NCI-H2196 treated with DMSO at 0.1 percent for 48 hours (cell line): ENCODE measurements at regions not wholly inside any gene's neighbourhood (a gene's known extent, or its start where the extent isn't known, plus 50 kb on each side); places are given as distances from the start of the nearest gene placed in this dataset.

Source experiments
- DNase-seq: peaks from one replicate; lab custom pipeline; 2025; ENCODE audit not compliant: unreplicated experiment; lab: John Stamatoyannopoulos, UW

DNA sequence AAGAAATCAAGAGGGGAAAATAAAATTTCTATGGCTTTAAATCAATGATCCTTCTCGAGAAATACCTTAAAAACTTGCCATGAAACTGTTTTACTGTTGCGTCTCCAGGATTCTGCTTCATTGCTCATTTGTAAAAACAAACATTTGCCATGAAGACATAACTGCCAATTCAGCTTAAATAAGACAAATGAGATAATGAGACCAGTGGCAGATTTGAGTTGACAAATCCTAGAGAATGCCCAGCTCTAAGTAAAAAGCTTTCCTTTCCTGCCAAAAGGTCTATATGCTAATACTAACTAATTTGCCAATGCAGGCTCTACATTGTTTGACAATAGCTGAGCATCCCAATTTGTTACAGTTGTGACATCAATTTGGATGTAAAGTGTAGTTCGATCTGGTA is 400.5 kb upstream of the PCDH9 start:
- no peak for DNase-seq

DNA sequence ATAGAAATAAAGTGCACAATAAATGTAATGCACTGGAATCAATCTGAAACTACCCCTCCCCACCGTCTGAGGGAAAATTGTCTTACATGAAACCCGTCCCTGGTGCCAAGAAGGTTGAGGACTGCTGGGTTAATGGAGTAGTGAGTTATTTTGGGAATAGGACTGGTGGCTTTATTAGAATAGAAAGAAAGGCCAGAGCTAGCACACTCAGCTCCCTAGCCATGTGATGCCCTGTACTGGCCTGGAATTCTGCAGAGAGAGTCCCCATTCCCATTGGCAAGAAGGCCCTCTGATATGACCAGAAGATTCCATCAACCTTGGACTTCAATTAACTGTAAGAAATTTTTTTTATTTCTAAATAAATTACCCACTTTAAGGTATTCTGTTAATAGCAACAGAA is 393.5 kb upstream of the PCDH9 start:
- DNase-seq: no peak

DNA sequence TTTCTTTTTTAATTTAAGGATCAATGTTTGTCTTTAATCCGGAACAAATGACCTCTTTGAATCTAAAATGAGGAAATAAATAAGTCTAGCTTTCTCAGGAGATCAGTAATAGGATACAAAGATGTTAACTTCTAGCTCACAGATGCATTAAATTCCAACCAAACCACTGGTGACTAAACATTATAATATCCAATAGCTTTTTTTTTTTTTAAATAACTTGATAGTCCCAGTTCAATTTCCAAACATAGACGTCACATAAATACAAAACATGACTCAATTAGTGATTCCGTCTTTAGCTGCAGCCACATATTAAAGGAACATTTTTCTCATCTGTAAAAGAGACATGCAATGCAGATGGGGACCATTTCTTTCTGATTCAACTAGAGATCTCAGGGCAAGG is 390.5 kb upstream of the PCDH9 start:
- DNase-seq: no peak

DNA sequence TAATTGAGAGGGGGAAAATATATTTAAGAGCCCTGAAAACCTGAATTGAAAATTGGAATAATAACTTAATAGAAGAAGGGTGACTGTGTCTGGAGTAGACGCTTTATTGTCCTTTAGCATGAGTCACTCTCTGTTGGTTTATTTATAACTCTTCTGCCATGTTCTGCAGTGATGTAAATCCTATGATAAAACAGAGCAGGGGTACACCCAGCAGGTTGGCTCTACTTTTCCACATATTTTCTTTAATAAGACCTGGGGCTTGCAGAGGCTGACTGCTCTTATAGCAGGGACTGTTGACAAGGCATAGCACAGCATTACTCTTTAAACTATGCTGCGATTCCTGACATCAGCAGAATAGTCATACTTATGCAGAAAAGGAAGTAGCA is 389.9 kb upstream of the PCDH9 start:
- no peak for DNase-seq

DNA sequence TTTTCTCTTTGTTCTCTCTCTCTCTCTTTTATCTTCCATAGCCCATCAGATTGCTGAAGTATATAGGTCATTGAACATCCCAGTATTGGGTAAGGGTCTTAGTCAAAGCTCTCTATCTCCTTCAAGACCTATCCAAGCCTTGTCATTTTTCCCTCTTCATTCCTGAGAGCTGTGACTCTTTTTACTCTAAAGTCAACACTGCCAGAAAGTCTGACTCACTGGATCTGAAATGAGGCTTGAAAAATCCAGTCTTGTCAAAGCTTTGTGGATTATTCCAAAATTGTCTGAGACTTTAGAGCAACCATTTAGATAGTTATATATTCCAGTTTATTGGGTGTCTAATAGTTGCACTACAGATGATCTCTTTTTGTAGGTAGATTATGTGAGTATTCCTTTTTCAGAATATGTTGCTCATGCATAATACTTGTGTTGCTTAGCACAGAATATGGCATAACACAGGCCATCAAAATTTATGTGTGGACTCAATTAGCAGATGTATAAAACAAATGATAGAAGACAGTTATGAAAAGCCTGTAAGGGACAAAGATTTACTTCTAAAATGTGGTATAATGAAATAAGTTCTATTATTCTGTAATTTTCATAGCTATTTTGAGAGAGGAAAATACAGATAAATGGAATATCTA is 389.3 kb upstream of the PCDH9 start:
- DNase-seq: no peak

DNA sequence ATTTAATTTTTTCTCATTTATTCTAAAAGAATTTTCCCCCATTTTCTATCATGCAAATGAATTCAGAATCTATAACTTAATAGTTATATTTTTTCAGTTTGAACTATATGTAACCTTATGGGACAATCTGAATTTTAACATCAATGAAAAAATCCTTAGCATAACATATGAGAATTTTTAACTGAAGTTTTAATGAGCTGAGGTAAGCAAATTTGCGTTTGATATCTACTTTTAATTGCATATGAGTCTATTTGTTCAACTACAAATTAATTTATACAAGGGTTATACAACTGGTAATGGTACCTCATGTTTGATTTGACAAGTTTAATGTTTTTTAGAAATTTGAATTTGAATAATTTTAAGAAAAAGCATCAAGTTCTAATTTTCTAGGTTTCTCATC is 384.4 kb upstream of the PCDH9 start:
- DNase-seq: no peak

DNA sequence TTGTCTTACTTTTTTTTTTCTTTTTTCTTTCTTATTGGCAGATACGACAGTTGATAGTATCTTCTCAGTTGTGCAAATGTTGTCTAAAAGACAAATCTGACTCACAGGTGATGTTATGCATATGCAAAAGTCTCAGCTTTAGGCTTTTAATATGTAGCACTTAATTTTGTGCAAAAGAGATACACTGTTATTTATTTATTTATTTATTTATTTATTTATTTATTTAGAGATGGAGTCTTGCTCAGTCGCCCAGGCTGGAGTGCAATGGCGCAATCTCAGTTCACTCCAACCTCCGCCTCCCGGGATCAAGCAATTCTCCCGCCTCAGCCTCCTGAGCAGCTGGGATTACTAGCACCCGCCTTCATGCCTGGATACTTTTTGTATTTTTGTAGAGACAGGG is 383.9 kb upstream of the PCDH9 start:
- DNase-seq: no peak

DNA sequence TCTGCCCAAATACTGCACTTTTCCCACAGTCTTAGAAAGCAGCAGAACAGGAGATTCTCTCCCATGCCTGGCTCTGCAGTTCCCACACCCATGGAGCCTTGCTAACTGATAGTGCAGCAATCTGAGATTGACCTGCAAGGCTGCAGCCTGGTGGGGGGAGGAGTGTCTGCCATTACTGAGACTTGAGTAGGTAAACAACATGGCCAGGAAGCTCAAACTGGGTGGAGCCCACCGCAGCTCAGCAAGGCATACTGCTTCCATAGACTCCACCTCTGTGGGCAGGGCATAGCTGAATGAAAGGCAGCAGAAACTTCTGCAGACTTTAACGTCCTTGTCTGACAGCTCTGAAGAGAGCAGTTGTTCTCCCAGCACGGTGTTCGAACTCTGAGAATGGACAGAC is 358.5 kb upstream of the PCDH9 start:
- DNase-seq: no peak

DNA sequence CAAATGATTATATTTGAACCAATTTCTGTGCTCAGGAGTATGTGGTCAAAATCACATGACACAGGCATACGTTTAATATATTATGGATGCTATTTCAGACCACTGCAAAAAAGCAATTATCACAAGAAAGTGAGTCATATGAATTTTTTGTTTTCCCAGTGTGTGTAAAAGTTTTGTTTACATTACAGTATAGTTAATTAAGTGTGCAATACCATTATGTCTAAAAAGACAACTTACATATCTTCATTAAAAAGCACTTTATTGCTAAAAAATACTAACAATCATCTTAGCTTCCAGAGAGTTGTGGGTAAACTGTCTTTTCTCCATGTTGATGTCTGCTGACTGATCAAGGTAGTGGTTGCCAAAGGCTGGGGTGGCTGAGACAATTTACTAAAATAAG is 347.2 kb upstream of the PCDH9 start:
- no peak for DNase-seq

DNA sequence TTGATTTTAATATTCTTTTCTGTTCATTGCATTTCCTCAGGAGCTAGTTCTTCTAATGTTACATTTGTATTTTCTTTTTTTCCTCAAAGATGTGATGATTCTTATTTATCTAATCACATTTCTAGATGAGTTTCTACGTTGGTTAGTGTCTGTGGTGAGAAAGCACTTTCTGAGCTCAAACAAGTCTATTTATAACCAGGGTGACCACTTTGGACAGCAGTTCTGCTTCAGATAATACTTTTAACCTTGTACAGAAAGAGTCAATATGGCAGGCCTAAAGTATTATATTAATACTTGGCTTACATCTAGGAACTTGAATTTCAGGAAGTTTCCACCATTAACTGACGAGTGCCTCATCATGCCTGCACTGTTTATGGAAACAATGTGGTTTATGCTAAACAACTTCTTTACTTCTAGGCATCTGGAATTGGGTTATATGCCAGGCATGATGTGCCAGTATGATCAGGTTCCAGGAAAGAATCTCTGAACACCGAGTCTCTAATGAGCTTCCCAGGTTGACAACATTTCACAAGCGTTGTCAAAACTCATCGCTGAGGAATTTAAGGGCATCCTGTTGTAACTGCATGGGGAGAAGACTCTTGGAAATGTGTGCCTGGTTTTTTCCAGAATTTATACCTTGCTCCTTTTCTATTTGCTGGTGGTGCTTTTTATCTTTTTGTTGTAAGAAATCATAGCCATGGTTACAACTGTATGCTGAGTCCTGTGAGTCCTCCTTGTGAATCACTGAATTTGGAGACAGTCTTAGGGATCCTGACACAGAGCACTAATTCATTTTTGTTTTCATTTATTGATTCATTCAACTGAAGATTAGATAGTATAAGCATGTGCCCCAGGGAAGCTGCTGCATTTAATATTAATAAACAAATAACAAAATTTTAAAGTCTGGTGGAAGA is 344.4 kb upstream of the PCDH9 start:
- no peak for DNase-seq

DNA sequence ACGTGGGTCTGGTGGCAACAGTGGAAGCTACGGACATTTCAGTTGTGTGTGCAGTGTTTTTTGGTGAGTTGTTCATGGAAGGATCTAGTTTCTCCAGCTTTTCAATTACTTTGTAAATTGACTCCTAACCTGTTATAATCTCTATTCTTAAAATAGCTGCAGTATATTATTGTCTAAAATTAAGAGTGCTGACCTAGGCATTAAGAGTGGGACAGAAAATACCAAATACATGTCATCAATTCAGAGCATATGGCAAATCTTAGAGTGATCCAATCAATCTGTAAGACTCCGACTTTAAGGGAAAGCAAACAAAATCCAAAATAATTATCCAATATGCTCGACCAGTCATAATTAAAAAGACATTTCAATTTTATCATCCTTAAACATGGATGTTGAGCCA is 338.1 kb upstream of the PCDH9 start:
- no peak for DNase-seq

DNA sequence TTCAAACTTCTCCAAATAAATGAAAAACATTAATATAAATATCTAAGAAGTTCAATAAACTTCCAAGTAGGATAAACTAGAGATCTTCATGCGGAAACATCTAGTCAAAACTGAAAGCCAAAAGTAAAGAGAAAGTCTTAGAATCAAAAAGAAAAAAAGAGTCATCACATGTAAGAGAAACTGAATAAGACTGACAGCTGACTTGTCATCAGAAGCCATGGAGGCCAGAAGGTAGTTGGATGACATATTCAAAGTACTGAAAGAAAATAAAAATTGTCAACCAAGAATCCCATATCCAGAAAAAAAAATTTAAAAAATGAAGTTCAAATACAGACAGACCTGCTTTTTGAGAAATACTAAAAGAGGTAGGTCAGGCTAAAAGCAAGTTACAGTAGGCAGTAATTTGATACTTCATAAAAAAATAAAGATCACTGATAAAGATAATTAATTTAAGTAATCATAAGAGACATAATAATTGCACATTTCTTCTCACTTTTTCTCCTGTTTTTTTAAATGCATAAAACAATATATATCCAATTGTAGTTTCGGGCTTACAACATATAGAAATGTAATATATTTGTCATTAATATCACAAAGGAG is 327.6 kb upstream of the PCDH9 start:
- DNase-seq: no peak

DNA sequence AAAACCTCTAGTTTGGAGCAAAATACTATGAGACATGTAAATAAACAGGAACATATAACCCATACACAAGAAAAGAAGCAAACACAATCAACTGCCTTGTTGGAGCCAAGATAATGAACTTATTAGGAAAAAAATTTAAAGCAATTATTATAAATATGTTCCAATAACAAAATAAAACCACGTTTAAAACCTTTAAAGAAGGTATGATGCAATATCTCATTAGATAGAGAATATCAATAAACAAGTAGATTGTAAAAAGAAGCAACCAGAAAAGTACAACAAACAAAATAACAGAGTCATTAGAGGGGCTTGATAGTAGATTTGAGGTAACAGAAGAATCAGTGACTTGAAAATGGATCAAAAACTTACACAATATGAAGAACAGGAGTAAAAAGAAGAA is 327.0 kb upstream of the PCDH9 start:
- DNase-seq: no peak

DNA sequence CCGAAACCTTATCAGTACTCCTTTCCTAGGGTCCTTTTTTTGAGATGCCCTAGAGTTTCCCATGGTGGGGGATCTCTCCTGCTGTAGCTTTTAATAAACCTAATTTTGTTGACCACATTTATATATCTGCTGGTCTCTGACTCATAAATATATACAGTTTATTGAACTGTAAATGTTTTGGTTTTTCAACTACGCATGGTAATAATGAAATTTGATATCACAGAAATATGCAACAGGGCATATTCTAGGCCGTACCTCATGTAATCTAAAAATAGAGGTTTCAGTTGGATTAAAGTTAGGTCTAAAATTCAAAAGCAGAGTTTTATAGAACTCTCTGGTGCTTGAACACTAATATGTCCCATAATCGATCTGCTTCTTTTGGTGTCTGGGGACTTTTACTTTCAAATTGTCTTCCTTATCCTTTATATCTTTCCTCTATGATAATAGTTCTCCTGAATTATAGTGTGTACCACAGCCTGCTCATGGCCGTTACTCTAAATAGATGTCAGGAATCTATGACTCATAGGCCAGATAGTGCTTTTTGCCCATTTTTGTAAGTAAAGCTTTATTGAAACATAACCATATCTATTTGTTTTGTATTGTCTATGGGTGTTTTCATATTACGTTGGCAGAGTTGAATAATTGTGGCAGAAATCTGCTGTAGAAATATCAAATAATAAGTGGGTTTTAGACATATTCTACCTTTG is 324.8 kb upstream of the PCDH9 start:
- DNase-seq: no peak

DNA sequence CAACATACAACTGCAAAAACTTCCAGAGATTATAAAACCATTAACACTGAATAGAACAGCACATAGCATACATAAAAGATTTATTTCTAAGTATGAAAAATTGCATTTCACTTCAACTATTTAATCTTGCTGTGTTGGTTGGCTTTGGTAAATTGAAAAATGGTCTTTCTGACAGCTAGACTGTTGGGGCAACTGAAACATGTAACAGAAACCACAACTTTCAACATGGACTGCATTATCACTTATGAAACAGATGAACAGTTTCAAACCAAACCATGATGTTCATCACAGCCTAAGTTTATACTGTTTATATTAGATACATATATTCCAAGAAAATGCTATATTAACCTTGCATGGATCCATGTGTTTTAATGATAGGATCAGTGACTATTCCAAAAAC is 324.1 kb upstream of the PCDH9 start:
- DNase-seq: no peak

DNA sequence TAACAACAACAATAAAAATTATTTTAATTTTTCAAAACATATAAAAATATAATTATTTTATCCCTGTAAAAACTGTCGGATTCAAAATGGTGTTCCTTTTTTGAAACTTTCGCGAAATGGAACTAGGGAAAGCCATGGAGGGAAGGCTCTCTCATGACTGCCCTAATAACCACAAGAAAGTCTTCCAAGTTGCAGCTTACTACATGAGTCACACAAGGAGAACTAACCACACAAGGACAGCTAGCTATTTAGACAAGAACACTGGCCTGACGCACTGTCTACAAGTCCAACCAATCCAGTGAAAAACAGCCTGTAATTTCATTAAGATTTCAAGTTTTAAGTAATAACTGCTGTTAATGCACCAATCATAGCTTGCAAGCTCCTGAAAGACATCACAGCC is 319.2 kb upstream of the PCDH9 start:
- DNase-seq: no peak

DNA sequence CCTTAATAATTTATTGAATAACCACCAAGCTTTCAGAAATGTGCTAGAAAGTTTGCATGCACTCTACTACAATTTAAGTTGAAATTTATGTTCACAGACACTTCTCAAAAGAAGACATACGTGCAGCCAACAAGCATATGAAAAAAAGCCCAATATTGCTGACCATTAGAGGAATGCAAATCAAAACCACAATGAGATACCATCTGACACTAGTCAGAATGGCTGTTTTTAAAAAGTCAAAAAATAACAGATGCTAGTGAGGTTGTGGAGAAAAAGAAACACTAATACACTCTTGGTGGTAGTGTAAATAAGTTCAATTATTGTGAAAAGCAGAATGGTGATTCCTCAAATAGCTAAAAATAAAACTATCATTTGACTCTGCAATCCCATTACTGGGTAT is 308.8 kb upstream of the PCDH9 start:
- no peak for DNase-seq

DNA sequence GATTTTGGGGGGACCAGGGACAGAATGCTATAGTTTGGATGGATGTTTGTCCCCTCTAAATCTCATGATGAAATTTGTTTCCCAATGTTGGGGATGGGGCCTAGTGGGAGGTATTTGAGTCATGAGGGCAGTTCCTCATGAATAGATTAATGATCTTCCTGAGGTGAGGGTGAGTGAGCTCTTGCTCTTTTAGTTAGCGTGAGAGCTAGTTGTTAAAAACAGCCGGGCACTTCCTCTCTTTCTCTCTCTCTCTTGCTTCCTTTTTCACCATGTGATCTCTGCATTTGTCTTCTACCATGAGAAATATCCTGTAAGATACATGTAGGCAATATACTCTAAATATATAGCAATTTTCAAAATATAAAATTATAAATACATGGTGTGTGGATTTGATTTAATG is 290.8 kb upstream of the PCDH9 start:
- DNase-seq: no peak

DNA sequence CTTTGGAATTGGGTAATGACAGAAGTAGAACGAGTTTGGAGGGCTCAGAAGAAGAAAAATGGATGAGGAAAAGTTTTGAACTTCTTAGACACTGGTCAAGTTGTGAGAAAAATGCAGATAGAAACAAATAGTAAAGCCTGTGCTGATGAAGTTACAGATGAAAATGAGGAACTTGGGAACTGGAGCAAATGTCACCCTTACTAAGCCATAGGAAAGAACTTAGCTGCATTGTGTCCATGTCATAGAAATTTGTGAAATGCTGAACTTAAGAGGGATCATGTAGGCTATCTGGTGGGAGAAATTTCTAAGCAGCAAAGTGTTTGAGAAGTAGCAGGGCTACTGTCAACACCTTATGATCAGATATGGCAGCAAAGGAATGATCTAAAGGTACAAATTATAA is 289.2 kb upstream of the PCDH9 start:
- DNase-seq: no peak

DNA sequence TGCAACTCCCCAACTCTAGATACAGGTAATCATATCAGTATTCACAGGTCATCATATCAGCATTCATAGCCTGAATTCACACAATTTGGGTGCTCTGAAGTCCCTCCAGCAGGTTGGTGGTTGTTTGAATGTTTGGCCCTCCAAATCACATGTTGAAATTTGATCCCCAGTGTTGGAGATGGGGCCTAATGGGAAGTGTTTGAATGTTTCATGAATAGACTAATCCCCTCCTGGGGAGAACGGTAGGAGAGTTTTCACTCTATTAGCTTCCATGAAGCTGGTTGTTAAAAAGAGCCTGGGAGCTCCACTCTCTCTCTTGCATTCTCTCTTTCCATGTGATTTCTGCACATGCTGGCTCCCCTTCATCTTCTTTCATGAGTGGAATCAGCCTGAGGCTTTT is 288.6 kb upstream of the PCDH9 start:
- DNase-seq: no peak

DNA sequence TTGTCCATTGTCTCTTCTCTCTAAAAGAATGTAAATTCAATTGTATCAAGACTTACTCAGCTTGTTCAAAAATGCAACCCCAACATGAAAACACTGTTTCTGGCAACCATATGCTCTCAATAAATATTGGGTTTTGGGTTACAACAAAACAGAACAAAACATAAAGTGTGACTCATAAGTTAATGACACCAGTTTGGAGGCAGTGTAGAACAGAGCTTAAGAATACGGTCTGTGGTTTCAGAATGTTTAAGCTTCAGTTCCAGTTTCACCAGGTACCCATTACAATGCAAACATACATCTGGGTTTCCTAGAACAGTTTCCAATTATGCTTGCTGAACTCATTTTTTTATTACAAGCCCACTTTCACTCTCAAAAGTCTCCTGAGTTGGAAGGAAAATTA is 285.8 kb upstream of the PCDH9 start:
- DNase-seq: no peak

DNA sequence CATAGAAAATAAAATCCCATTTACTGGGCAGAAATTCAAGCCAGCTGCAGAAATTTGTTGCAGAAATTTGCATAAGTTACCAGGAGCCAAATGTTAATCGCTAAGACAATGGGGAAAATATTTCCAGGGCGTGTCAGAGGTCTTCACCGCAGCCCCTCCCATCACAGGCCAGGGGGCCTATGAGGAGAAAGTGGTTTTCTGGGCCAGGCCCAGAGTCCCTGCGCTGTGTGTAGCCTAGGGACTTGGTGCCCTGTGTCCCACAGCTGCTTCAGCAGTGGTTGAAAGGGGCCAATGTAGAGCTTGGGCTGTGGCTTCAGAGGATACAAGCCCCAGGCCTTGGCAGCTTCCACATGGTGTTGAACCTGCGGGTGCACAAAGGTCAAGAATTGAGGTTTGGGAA is 278.9 kb upstream of the PCDH9 start:
- no peak for DNase-seq
